ENCODE measurements at regions not wholly inside any gene's neighbourhood (a gene's known extent, or its start where the extent isn't known, plus 50 kb on each side); places are given as distances from the start of the nearest gene placed in this dataset.

DNA sequence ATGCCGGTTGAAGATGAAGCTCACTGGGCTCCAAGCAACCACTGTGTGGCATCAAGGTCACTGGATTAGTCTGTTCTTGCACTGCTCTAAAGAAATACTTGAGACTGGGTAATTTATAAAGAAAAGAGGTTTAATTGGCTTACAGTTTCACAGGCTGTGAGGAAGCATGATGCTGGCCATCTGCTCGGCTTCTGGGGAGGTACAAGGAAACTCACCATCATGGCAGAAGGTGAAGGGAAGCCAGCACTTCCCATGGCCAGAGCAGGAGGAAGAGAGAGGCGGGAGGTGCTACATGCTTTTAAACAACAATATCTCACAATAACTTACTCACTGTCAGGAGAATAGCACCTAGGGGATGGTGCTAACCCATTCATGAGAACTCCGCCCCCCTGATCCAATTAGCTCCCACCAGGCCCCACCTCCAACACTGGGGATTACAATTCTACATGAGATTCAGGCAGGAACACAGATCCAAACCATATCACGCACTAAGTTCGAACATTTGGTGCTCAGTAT is 109.7 kb upstream of the MGAT5 start:
- intact Hi-C loops (cut with micrococcal nuclease; ENCODE audit: unreplicated experiment): no loop called here
- H3K27ac ChIP-seq (ENCODE audit: low read depth, low read length, poor library complexity, severe bottlenecking): no peak overlapping the region
- ChIA-PET CTCF (no interaction called here), POLR2A (ENCODE audit: low non-redundant PET) (no interaction called here)
- H3K27me3 ChIP-seq (replicated peaks; ENCODE audit: insufficient read depth, low read depth, low read length, poor library complexity): no peaks in the 10 kb centered on the region
- peak; percentile 27 for DNase-seq (ENCODE audit: low spot score)
- no peaks in the 10 kb centered on the region for H3K9me3 ChIP-seq (ENCODE audit: low read depth, low read length, poor library complexity, severe bottlenecking)
- TF ChIP-seq CTCF (conservative IDR thresholded peaks at IDR 0.05; ENCODE audit: low read depth, low read length) (no peak), EZH2 (IDR thresholded peaks at IDR 0.05; ENCODE audit: borderline replicate concordance, low read depth, low read length, poor library complexity, severe bottlenecking) (no peak)
- no peaks in the 10 kb centered on the region for H3K36me3 ChIP-seq (ENCODE audit: insufficient read depth, low read length, poor library complexity, severe bottlenecking)
- BruUV-seq (replicated peaks): no TSS peak
- H3K4me1 ChIP-seq (ENCODE audit: insufficient read depth, low read length, poor library complexity, severe bottlenecking): no peaks in the 10 kb centered on the region
- no peak overlapping the region for H3K4me3 ChIP-seq (ENCODE audit: low read depth, low read length, poor library complexity, severe bottlenecking)

GRCh38 chr2:134144651-134145050 is 109.2 kb upstream of the MGAT5 start:
- H3K4me1 ChIP-seq (ENCODE audit: insufficient read depth, low read length, poor library complexity, severe bottlenecking): no peaks in the 10 kb centered on the region
- TF ChIP-seq CTCF (conservative IDR thresholded peaks at IDR 0.05; ENCODE audit: low read depth, low read length) (no peak), EZH2 (IDR thresholded peaks at IDR 0.05; ENCODE audit: borderline replicate concordance, low read depth, low read length, poor library complexity, severe bottlenecking) (no peak)
- H3K9me3 ChIP-seq (ENCODE audit: low read depth, low read length, poor library complexity, severe bottlenecking): no peaks in the 10 kb centered on the region
- CTCF ChIA-PET: no interaction called here
- intact Hi-C loops (cut with micrococcal nuclease; ENCODE audit: unreplicated experiment): no loop called here
- no peaks in the 10 kb centered on the region for H3K36me3 ChIP-seq (ENCODE audit: insufficient read depth, low read length, poor library complexity, severe bottlenecking)
- no TSS peak for BruUV-seq (replicated peaks)
- DNase-seq (ENCODE audit: low spot score): no peak
- POLR2A ChIA-PET (ENCODE audit: low non-redundant PET): no interaction called here
- no peak overlapping the region for H3K27ac ChIP-seq (ENCODE audit: low read depth, low read length, poor library complexity, severe bottlenecking)
- no peaks in the 10 kb centered on the region for H3K27me3 ChIP-seq (replicated peaks; ENCODE audit: insufficient read depth, low read depth, low read length, poor library complexity)
- no peak overlapping the region for H3K4me3 ChIP-seq (ENCODE audit: low read depth, low read length, poor library complexity, severe bottlenecking)

DNA sequence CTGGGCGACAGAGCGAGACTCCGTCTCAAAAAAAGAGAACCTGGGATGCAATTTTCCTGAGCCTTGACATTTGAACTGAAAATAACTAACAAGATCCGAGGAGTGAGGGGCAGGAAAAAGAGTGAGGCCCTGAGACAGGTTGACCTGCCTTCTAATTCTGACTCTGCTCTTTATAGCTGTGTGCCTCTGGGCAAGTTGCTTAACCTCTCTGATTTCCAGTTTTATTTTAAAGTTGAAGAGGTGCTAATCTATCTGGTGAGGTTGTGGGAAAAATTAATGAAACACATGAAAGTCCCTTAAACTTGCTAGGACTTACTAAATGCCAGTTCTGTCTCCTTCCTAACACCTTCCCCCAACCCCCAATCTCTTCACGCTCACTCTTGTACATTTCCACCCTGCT is 108.4 kb upstream of the MGAT5 start:
- Histone ChIP-seq H3K4me3 (ENCODE audit: low read depth, low read length, poor library complexity, severe bottlenecking) (no peak overlapping the region), H3K9me3 (ENCODE audit: low read depth, low read length, poor library complexity, severe bottlenecking) (no peaks in the 10 kb centered on the region), H3K27ac (ENCODE audit: low read depth, low read length, poor library complexity, severe bottlenecking) (no peak overlapping the region), H3K36me3 (ENCODE audit: insufficient read depth, low read length, poor library complexity, severe bottlenecking) (no peaks in the 10 kb centered on the region), H3K27me3 (replicated peaks; ENCODE audit: insufficient read depth, low read depth, low read length, poor library complexity) (no peaks in the 10 kb centered on the region), H3K4me1 (ENCODE audit: insufficient read depth, low read length, poor library complexity, severe bottlenecking) (no peaks in the 10 kb centered on the region)
- intact Hi-C loops (cut with micrococcal nuclease; ENCODE audit: unreplicated experiment): no loop called here
- no peak for DNase-seq (ENCODE audit: low spot score)
- no TSS peak for BruUV-seq (replicated peaks)
- ChIA-PET POLR2A (ENCODE audit: low non-redundant PET) (no interaction called here), CTCF (no interaction called here)
- TF ChIP-seq EZH2 (IDR thresholded peaks at IDR 0.05; ENCODE audit: borderline replicate concordance, low read depth, low read length, poor library complexity, severe bottlenecking) (no peak), CTCF (conservative IDR thresholded peaks at IDR 0.05; ENCODE audit: low read depth, low read length) (no peak)

All from A673 (cell line).